Trophoblast cell (in vitro differentiated cells and primary cell): ENCODE measurements at regions not wholly inside any gene's neighbourhood (a gene's known extent, or its start where the extent isn't known, plus 50 kb on each side); places are given as distances from the start of the nearest gene placed in this dataset.

ENCODE experiments used
- DNase-seq, 2 donors: peaks; one replicate each; pipeline ENCODE4 v3.0.0-alpha.2; 2016
- H2AFZ ChIP-seq: 2 replicates; pipeline ENCODE4 v1.6.1; 2013; ENCODE audit warnings: low read length, moderate library complexity, mild to moderate bottlenecking; ENCODE audit not compliant: insufficient read depth, poor library complexity
- H2AK5ac ChIP-seq: 2 replicates; pipeline ENCODE4 v1.6.1; 2013; ENCODE audit warnings: mild to moderate bottlenecking, low read length
- H2BK120ac ChIP-seq: 2 replicates; pipeline ENCODE4 v1.6.1; 2013; ENCODE audit warnings: low read length, mild to moderate bottlenecking, moderate library complexity; ENCODE audit not compliant: insufficient read depth, poor library complexity
- H2BK12ac ChIP-seq: 2 replicates; pipeline ENCODE4 v1.6.1; 2013; ENCODE audit warnings: mild to moderate bottlenecking, low read length, moderate library complexity
- H2BK5ac ChIP-seq: 2 replicates; pipeline ENCODE4 v1.6.1; 2013; ENCODE audit warnings: low read length, low read depth, moderate library complexity, mild to moderate bottlenecking; ENCODE audit not compliant: poor library complexity
- H3K14ac ChIP-seq: 2 replicates; pipeline ENCODE4 v1.6.1; 2013; ENCODE audit warnings: mild to moderate bottlenecking, low read length
- H3K18ac ChIP-seq: 2 replicates; pipeline ENCODE4 v1.6.1; 2013; ENCODE audit warnings: mild to moderate bottlenecking, low read length
- H3K23ac ChIP-seq: 2 replicates; pipeline ENCODE4 v1.6.1; 2013; ENCODE audit warnings: low read length
- H3K27ac ChIP-seq: 2 replicates; pipeline ENCODE4 v1.5.1; 2013; ENCODE audit warnings: low read depth, mild to moderate bottlenecking, inconsistent platforms, low read length, moderate library complexity
- H3K27me3 ChIP-seq: 2 replicates; pipeline ENCODE4 v1.6.1; 2013; ENCODE audit warnings: inconsistent platforms, mild to moderate bottlenecking, low read length, moderate library complexity; ENCODE audit not compliant: insufficient read depth
- H3K36me3 ChIP-seq, 2 experiments: 1 replicate in 1 of 2; 2 replicates in 1 of 2; pipeline ENCODE4 v1.6.1; 2013; ENCODE audit warnings: low read length in 2 of 2, mild to moderate bottlenecking in 2 of 2, moderate library complexity in 1 of 2; ENCODE audit not compliant: insufficient read depth in 2 of 2, control insufficient read depth in 1 of 2
- H3K4ac ChIP-seq: 2 replicates; pipeline ENCODE4 v1.6.1; 2013; ENCODE audit warnings: low read depth, mild to moderate bottlenecking, low read length, moderate library complexity
- H3K4me1 ChIP-seq, 2 experiments: 1 replicate in 1 of 2; 2 replicates in 1 of 2; pipeline ENCODE4 v1.6.1; 2013; ENCODE audit warnings: low read length in 2 of 2, mild to moderate bottlenecking in 2 of 2, moderate library complexity in 1 of 2; ENCODE audit not compliant: insufficient read depth in 2 of 2, control insufficient read depth in 1 of 2
- H3K4me2 ChIP-seq: 2 replicates; pipeline ENCODE4 v1.6.1; 2013; ENCODE audit warnings: inconsistent platforms, mild to moderate bottlenecking, low read length, moderate library complexity
- H3K4me3 ChIP-seq: 2 replicates; pipeline ENCODE4 v1.5.1; 2013; ENCODE audit warnings: mild to moderate bottlenecking, low read depth, low read length, inconsistent platforms
- H3K79me1 ChIP-seq: one replicate; pipeline ENCODE4 v1.6.1; 2013; ENCODE audit warnings: low read length
- H3K79me2 ChIP-seq: 2 replicates; pipeline ENCODE4 v1.6.1; 2013; ENCODE audit warnings: low read length, mild to moderate bottlenecking; ENCODE audit not compliant: control insufficient read depth, insufficient read depth, poor library complexity
- H3K9ac ChIP-seq: 2 replicates; pipeline ENCODE4 v1.6.1; 2013; ENCODE audit warnings: mild to moderate bottlenecking, low read length
- H3K9me3 ChIP-seq: 2 replicates; pipeline ENCODE4 v1.6.1; 2013; ENCODE audit warnings: low read depth, mild to moderate bottlenecking, control low read depth, inconsistent platforms, low read length; ENCODE audit not compliant: insufficient read depth
- H4K12ac ChIP-seq: 2 replicates; pipeline ENCODE4 v1.6.1; 2013; ENCODE audit warnings: low read depth, mild to moderate bottlenecking, low read length, moderate library complexity
- H4K8ac ChIP-seq: 2 replicates; pipeline ENCODE4 v1.6.1; 2013; ENCODE audit warnings: low read depth, mild to moderate bottlenecking, low read length, moderate library complexity
- H4K91ac ChIP-seq: one replicate; pipeline ENCODE4 v1.6.1; 2013; ENCODE audit warnings: low read depth, mild to moderate bottlenecking, low read length, moderate library complexity
- WGBS: extraction: QIAGEN DNeasy Blood & Tissue Kit; methylation state at CpG from one replicate; pipeline ENCODE4 v1.1.7; 2013; ENCODE audit warnings: missing lambda C conversion rate; ENCODE audit not compliant: insufficient read length, insufficient coverage; ENCODE audit errors: extremely low coverage; 5-methylcytosine and 5-hydroxymethylcytosine counted together

DNA sequence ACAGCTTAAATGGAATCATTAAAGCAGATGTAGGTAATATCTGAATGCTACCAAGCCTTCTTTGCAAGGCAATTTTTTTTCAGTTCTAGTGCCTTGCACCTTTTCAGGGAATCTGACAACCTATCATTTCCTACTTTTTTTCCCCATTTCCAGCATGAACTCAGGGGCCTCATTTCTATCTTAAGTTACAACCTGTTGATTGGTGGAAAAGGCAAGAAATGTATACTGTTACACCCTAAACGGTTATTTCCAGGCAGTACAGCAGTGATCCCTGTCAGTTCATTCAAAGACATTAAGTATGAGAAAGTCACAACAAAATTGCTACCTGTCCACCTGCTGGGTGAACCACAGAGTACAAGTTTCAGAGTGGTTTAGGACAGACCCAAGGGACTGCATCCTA, 171.2 kb upstream of the PIK3C3 start:
- H4K91ac ChIP-seq, result no peak overlapping the region
- H2BK12ac ChIP-seq, result no peak overlapping the region
- H3K18ac ChIP-seq, result no peak overlapping the region
- H3K27me3 ChIP-seq, result no peaks in the 10 kb centered on the region
- no peak overlapping the region for H3K14ac ChIP-seq
- H4K8ac ChIP-seq, result no peak overlapping the region
- H3K9me3 ChIP-seq, result no peaks in the 10 kb centered on the region
- no peaks in the 10 kb centered on the region for H3K36me3 ChIP-seq
- no peak overlapping the region for H2BK5ac ChIP-seq
- no peak for DNase-seq
- no peak overlapping the region for H2BK120ac ChIP-seq
- H3K27ac ChIP-seq, result no peak overlapping the region
- no CpG with 5 or more reads among the region's 1 CpG for WGBS
- H3K4ac ChIP-seq, result no peak overlapping the region
- H3K4me1 ChIP-seq, result no peaks in the 10 kb centered on the region
- H3K9ac ChIP-seq, result no peak overlapping the region
- H4K12ac ChIP-seq, result no peak overlapping the region
- no peak overlapping the region for H3K4me2 ChIP-seq
- no peak overlapping the region for H3K4me3 ChIP-seq
- H3K79me2 ChIP-seq, result no peaks in the 10 kb centered on the region
- no peak overlapping the region for H3K23ac ChIP-seq
- H2AK5ac ChIP-seq, result no peak overlapping the region
- H2AFZ ChIP-seq, result no peak overlapping the region
- no peaks in the 10 kb centered on the region for H3K79me1 ChIP-seq

DNA sequence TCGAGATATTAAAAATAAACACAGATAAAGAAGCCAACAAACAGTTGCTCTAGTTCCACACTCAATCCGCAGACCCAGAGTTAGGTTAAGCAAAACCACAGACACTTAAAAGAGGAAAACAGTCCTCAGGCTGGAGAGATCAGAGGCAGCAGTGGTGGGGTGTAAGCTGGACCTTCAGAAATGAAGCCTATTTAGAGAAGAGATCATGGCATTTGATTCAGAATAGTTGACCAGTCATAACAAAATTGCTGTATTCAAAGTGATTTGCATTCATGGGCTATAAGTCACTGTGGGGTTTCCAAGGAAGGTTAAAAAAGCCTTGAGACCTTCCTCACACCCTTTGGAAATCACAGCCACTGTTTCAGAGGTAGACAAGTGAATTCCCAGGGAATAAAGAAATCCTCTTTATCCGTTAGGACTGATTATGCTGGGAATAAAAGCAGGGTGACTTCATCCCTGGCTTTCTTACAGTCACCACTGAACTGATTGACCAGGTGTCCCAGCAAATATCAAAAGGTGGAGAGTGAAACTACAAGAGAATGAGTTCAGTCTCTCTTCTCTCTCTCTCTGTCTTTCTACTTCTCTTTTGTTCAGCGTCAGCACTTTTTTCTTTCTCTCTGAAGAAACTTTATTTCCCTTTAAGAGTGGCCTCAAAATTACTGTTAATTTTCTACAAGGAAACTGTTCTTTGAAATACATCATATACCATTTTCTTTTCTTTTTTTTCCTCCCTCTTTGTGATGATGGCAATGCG, 171.8 kb upstream of the PIK3C3 start:
- H2BK5ac ChIP-seq, result no peak overlapping the region
- H2AK5ac ChIP-seq, result no peak overlapping the region
- H3K4me2 ChIP-seq, result no peak overlapping the region
- H3K4ac ChIP-seq, result no peak overlapping the region
- no peak overlapping the region for H3K27ac ChIP-seq
- H2BK12ac ChIP-seq, result no peak overlapping the region
- no peaks in the 10 kb centered on the region for H3K9me3 ChIP-seq
- H3K4me1 ChIP-seq, result no peaks in the 10 kb centered on the region
- no peak overlapping the region for H2BK120ac ChIP-seq
- no peaks in the 10 kb centered on the region for H3K27me3 ChIP-seq
- H2AFZ ChIP-seq, result no peak overlapping the region
- no peak overlapping the region for H4K8ac ChIP-seq
- WGBS, result no CpG with 5 or more reads among the region's 5 CpGs
- H3K14ac ChIP-seq, result no peak overlapping the region
- no peaks in the 10 kb centered on the region for H3K79me1 ChIP-seq
- H3K79me2 ChIP-seq, result no peaks in the 10 kb centered on the region
- H3K36me3 ChIP-seq, result no peaks in the 10 kb centered on the region
- no peak overlapping the region for H3K9ac ChIP-seq
- no peak for DNase-seq
- H3K18ac ChIP-seq, result no peak overlapping the region
- H3K4me3 ChIP-seq, result no peak overlapping the region
- no peak overlapping the region for H3K23ac ChIP-seq
- no peak overlapping the region for H4K12ac ChIP-seq
- H4K91ac ChIP-seq, result no peak overlapping the region

DNA sequence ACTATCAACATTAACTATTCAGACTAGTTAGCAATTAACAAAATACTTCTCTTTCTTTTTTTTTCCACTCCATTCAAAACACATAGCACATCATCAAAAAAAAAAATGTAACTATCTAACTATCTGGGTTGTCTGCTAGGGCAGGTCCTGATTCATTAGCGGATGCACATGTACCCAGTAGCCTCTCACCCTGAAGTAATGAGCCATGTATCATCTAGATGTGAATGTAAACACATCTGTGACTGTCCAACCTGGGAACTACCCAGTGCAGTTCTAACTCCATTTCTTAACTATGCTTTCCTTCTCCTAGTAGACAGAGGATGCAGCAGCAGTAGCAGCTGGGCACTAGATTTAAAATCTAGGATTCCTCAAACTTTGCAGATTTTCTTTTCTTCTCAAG, 183.1 kb upstream of the PIK3C3 start:
- Histone ChIP-seq H3K18ac (no peak overlapping the region), H3K27ac (no peak overlapping the region), H3K36me3 (no peaks in the 10 kb centered on the region), H3K79me2 (no peaks in the 10 kb centered on the region), H3K23ac (no peak overlapping the region), H2BK5ac (no peak overlapping the region), H3K79me1 (no peaks in the 10 kb centered on the region), H2BK120ac (no peak overlapping the region), H3K4me1 (no peaks in the 10 kb centered on the region), H2AK5ac (no peak overlapping the region), H2AFZ (no peak overlapping the region), H3K9me3 (no peaks in the 10 kb centered on the region), H3K4me2 (no peak overlapping the region), H3K14ac (no peak overlapping the region), H3K27me3 (no peaks in the 10 kb centered on the region), H2BK12ac (no peak overlapping the region), H3K9ac (no peak overlapping the region), H3K4ac (no peak overlapping the region), H4K12ac (no peak overlapping the region), H4K91ac (no peak overlapping the region), H3K4me3 (no peak overlapping the region), H4K8ac (no peak overlapping the region)
- WGBS, result no CpG with 5 or more reads among the region's 1 CpG
- DNase-seq, result no peak

DNA sequence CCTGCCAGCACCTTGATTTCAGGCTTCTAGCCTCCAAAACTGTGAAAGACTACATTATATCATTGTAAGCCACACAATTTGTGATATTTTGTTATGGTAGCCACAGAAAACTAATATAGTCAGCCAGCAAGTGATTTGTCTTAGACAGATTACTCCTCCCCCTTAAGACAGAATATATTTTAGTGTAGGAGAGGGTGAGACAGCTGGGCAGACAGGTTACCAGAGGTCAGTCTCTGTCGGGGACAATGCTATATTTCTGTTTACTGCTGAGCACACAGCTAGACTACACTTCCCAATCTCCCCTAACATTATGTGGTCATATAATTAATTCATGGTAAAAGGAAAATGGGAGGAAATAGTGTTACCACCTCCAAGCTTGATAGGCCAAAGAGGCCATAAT, 185.8 kb upstream of the PIK3C3 start:
- H3K4me1 ChIP-seq, result no peaks in the 10 kb centered on the region
- H3K27ac ChIP-seq, result no peak overlapping the region
- H3K27me3 ChIP-seq, result no peaks in the 10 kb centered on the region
- H2AK5ac ChIP-seq, result no peak overlapping the region
- WGBS, result no CpG with 5 or more reads among the region's 1 CpG
- no peak overlapping the region for H4K8ac ChIP-seq
- H3K9ac ChIP-seq, result no peak overlapping the region
- no peak overlapping the region for H3K4me2 ChIP-seq
- H3K79me2 ChIP-seq, result no peaks in the 10 kb centered on the region
- H3K14ac ChIP-seq, result no peak overlapping the region
- no peaks in the 10 kb centered on the region for H3K36me3 ChIP-seq
- no peak overlapping the region for H2AFZ ChIP-seq
- no peak overlapping the region for H2BK120ac ChIP-seq
- no peak overlapping the region for H2BK12ac ChIP-seq
- H2BK5ac ChIP-seq, result no peak overlapping the region
- H3K79me1 ChIP-seq, result no peaks in the 10 kb centered on the region
- no peak overlapping the region for H3K23ac ChIP-seq
- H3K4me3 ChIP-seq, result no peak overlapping the region
- H4K12ac ChIP-seq, result no peak overlapping the region
- no peak overlapping the region for H3K4ac ChIP-seq
- H3K18ac ChIP-seq, result no peak overlapping the region
- H4K91ac ChIP-seq, result no peak overlapping the region
- H3K9me3 ChIP-seq, result no peaks in the 10 kb centered on the region
- no peak for DNase-seq
